K562 (cell line): ENCODE measurements at regions not wholly inside any gene's neighbourhood (a gene's known extent, or its start where the extent isn't known, plus 50 kb on each side); places are given as distances from the start of the nearest gene placed in this dataset.

Experiments
- ATAC-seq: fragments of 200-7000 bp; cut with Tn5 transposase; 3 replicates; pipeline ENCODE4 v1.9.1; 2020; ENCODE audit warnings: moderate library complexity
- BruUV-seq: library from RNA; stranded (reverse); fragments of 400-500 nt; replicated peaks from 2 replicates; lab custom pipeline; 2021; lab: Mats Ljungman, UMichigan
- CTCF ChIA-PET: fragments of 300-600 bp; formaldehyde crosslinking; extraction: SDS; loops from one replicate; lab custom pipeline; 2021; ENCODE audit warnings: low intra/inter-chr PET ratio; lab: Yijun Ruan, JAX
- POLR2A ChIA-PET: fragments of 300-600, 350-650 bp; sonication (Branson Sonifier 250); formaldehyde crosslinking; extraction: SDS; loops from one replicate; lab custom pipeline; 2021; ENCODE audit warnings: antibody characterized with exemption, inconsistent platforms; lab: Yijun Ruan, JAX
- DNase-seq, 4 experiments: peaks; one replicate each; pipeline versions ENCODE4 v3.0.0 to v3.0.0-alpha.2; 2011 to 2018; ENCODE audit warnings: low spot score in 3 of 4, mixed read lengths in 3 of 4; ENCODE audit errors: extremely low read depth in 1 of 4
- FAIRE-seq: peaks from 2 replicates; lab custom pipeline; 2011; peaks lifted over from hg19 to GRCh38; lab: Jason Lieb, UNC
- H2AFZ ChIP-seq: 2 replicates; pipeline ENCODE4 v1.6.0; 2011; ENCODE audit warnings: low read depth, low read length, control low read depth, inconsistent platforms
- H3K27ac ChIP-seq: fragments of 200-600 bp; 3 replicates; pipeline ENCODE4 v1.8.0; 2011; ENCODE audit warnings: low read depth, mild to moderate bottlenecking, control low read depth, inconsistent platforms, low read length, moderate library complexity, mixed read lengths; ENCODE audit errors: extremely low read depth
- H3K27me3 ChIP-seq, 2 experiments: fragments of 300-600 bp in 1 of 2; 2 replicates in 1 of 2; 3 replicates in 1 of 2; pipeline versions ENCODE4 v1.6.0 to v1.8.0; 2011; ENCODE audit warnings: inconsistent platforms in 2 of 2, low read length in 2 of 2, mild to moderate bottlenecking in 1 of 2, mixed read lengths in 1 of 2, moderate library complexity in 1 of 2; ENCODE audit not compliant: control insufficient read depth in 2 of 2, insufficient read depth in 2 of 2
- H3K36me3 ChIP-seq: fragments of 300-600 bp; 3 replicates; pipeline ENCODE4 v1.8.0; 2011; ENCODE audit warnings: mild to moderate bottlenecking, low read length, inconsistent platforms; ENCODE audit not compliant: control insufficient read depth, insufficient read depth
- H3K4me1 ChIP-seq, 2 experiments: fragments of 200-600 bp in 1 of 2; replicated peaks in 1 of 2; 2 replicates in 1 of 2; 3 replicates in 1 of 2; pipeline versions ENCODE4 v1.5.1 to v1.8.0; 2011; ENCODE audit warnings: inconsistent platforms in 2 of 2, low read length in 2 of 2, mild to moderate bottlenecking in 1 of 2, mixed read lengths in 1 of 2, moderate library complexity in 1 of 2; ENCODE audit not compliant: control insufficient read depth in 2 of 2, insufficient read depth in 2 of 2
- H3K4me2 ChIP-seq: 2 replicates; pipeline ENCODE4 v1.6.1; 2011; ENCODE audit warnings: low read length, control low read depth, inconsistent platforms, mixed read lengths; ENCODE audit not compliant: insufficient read depth
- H3K4me3 ChIP-seq: fragments of 200-600 bp; sonication (generic), shearing (Covaris generic); 2 replicates; pipeline ENCODE4 v1.5.1; 2016; ENCODE audit warnings: control low read depth, inconsistent platforms
- H3K79me2 ChIP-seq: fragments of 200-600 bp; 3 replicates; pipeline ENCODE4 v1.8.0; 2011; ENCODE audit warnings: low read length, inconsistent platforms; ENCODE audit not compliant: control insufficient read depth, insufficient read depth
- H3K9ac ChIP-seq, 2 experiments: 2 replicates each; pipeline versions ENCODE4 v1.6.0 to v1.6.1; 2011; ENCODE audit warnings: low read depth in 2 of 2, low read length in 2 of 2, control low read depth in 1 of 2, inconsistent platforms in 1 of 2, mild to moderate bottlenecking in 1 of 2, mixed read lengths in 1 of 2; ENCODE audit not compliant: insufficient read depth in 1 of 2
- H3K9me1 ChIP-seq: one replicate; pipeline ENCODE4 v1.6.0; 2011; ENCODE audit warnings: inconsistent platforms, mild to moderate bottlenecking, low read length, moderate library complexity; ENCODE audit not compliant: control insufficient read depth, insufficient read depth
- H3K9me3 ChIP-seq: replicated peaks from 2 replicates; pipeline ENCODE4 v1.5.1; 2011; ENCODE audit warnings: low read depth, low read length, inconsistent platforms; ENCODE audit not compliant: control insufficient read depth, insufficient read depth
- H4K20me1 ChIP-seq: replicated peaks from 2 replicates; pipeline ENCODE4 v1.6.1; 2011; ENCODE audit warnings: low read length, inconsistent platforms, mixed read lengths; ENCODE audit not compliant: control insufficient read depth, insufficient read depth
- BRD9 ChIP-seq: fragments of 450-650 bp; IDR thresholded peaks from 2 replicates; pipeline ENCODE4 v1.6.1; 2018; ENCODE audit warnings: low read depth; ENCODE audit not compliant: partially characterized antibody
- CBFA2T2 ChIP-seq: fragments of 450-650 bp; conservative IDR thresholded peaks from 2 replicates; pipeline ENCODE4 v1.6.1; 2017; ENCODE audit warnings: mild to moderate bottlenecking
- E2F8 ChIP-seq: fragments of 450-650 bp; IDR thresholded peaks from 2 replicates; pipeline ENCODE4 v1.7.1; 2018; ENCODE audit warnings: mild to moderate bottlenecking, low read depth; ENCODE audit not compliant: partially characterized antibody
- HDAC3 ChIP-seq: fragments of 450-650 bp; IDR thresholded peaks from 2 replicates; pipeline ENCODE4 v1.6.1; 2018; ENCODE audit warnings: borderline replicate concordance, mild to moderate bottlenecking, moderate library complexity; ENCODE audit not compliant: partially characterized antibody
- IFI16 ChIP-seq: fragments of 250-450 bp; sonication (Bioruptor Pico); IDR thresholded peaks from 2 replicates; pipeline ENCODE4 v2.1.2; 2022; ENCODE audit warnings: mild to moderate bottlenecking, inconsistent platforms
- MCM5 ChIP-seq: fragments of 450-650 bp; IDR thresholded peaks from 2 replicates; pipeline ENCODE4 v1.6.1; 2016; ENCODE audit warnings: low read depth
- NFATC3 ChIP-seq: fragments of 450-650 bp; IDR thresholded peaks from 2 replicates; pipeline ENCODE4 v1.6.1; 2017; ENCODE audit warnings: mild to moderate bottlenecking
- SLC30A9 ChIP-seq: fragments of 250-450 bp; sonication (Bioruptor Pico); IDR thresholded peaks from 2 replicates; pipeline ENCODE4 v1.8.0; 2022; ENCODE audit warnings: mild to moderate bottlenecking, moderate library complexity
- TEAD4 ChIP-seq, 2 experiments: sonication (generic) in 1 of 2; formaldehyde crosslinking in 1 of 2; IDR thresholded peaks; 2 replicates each; pipeline versions ENCODE4 v1.6.1 to v1.8.0; 2012 to 2022; ENCODE audit warnings: borderline replicate concordance in 1 of 2, inconsistent platforms in 1 of 2, low read length in 1 of 2, mild to moderate bottlenecking in 1 of 2, missing genetic modification reagents in 1 of 2
- U2AF2 ChIP-seq: fragments of 200-400 bp; formaldehyde crosslinking; optimal IDR thresholded peaks from 2 replicates; pipeline ENCODE3; 2017; ENCODE audit warnings: low read depth, mild to moderate bottlenecking, low read length
- ZNF174 ChIP-seq: fragments of 250-450 bp; sonication (Bioruptor Pico); IDR thresholded peaks from 2 replicates; pipeline ENCODE4 v1.4.0; 2020; ENCODE audit warnings: mild to moderate bottlenecking
- ZNF408 ChIP-seq: fragments of 250-450 bp; sonication (Bioruptor Pico); IDR thresholded peaks from 2 replicates; pipeline ENCODE4 v1.4.0; 2020; ENCODE audit warnings: low read depth, mild to moderate bottlenecking, moderate library complexity
- WGBS: fragments of 100-300 bp; shearing (Covaris generic); methylation state at CpG from one replicate; pipeline ENCODE4 v1.1.6; 2016; ENCODE audit warnings: low coverage, mixed read lengths; ENCODE audit not compliant: insufficient coverage; ENCODE audit errors: missing lambda C conversion rate; 5-methylcytosine and 5-hydroxymethylcytosine counted together
- in situ Hi-C: fragments of 300-500 bp; cut with MboI; formaldehyde crosslinking; loops from 4 replicates; pipeline ENCODE4 v1.15.0; 2018; ENCODE audit warnings: inconsistent platforms, mixed read lengths
- intact Hi-C: fragments of 100-400 bp; cut with micrococcal nuclease; formaldehyde crosslinking; loops from 2 replicates; pipeline ENCODE4 v1.14.2; 2022
- TF ChIP-seq, protein P1 (sequence below), 2 experiments: fragments of 450-650 bp; IDR thresholded peaks; 2 replicates each; pipeline ENCODE4 v1.6.1; 2016

GRCh38 chr3:34869696-34870095 lies 769.6 kb upstream of the ARPP21 start (continued):
- TF ChIP-seq IFI16 (CRISPR knock-in tag): no peak

GRCh38 chr3:34872406-34872805 lies 766.9 kb upstream of the ARPP21 start:
- intact Hi-C loops: no loop called here
- no peak for FAIRE-seq
- CTCF ChIA-PET: no interaction called here

More at GRCh38 chr3:34872406-34872805, 766.9 kb upstream of the ARPP21 start:
- H3K9ac ChIP-seq: no peak overlapping the region
- no peaks in the 10 kb centered on the region for H3K36me3 ChIP-seq
- H4K20me1 ChIP-seq: no peaks in the 10 kb centered on the region
- no peaks in the 10 kb centered on the region for H3K9me1 ChIP-seq
- H3K4me3 ChIP-seq: no peak overlapping the region
- H3K4me1 ChIP-seq: no peaks in the 10 kb centered on the region
- no peak overlapping the region for H3K4me2 ChIP-seq
- in situ Hi-C loops: no loop called here
- H2AFZ ChIP-seq: no peak overlapping the region
- WGBS: 0% methylated on average over 7 of the region's 7 CpGs
- H3K27ac ChIP-seq: no peak overlapping the region
- TF ChIP-seq, protein P1, sequence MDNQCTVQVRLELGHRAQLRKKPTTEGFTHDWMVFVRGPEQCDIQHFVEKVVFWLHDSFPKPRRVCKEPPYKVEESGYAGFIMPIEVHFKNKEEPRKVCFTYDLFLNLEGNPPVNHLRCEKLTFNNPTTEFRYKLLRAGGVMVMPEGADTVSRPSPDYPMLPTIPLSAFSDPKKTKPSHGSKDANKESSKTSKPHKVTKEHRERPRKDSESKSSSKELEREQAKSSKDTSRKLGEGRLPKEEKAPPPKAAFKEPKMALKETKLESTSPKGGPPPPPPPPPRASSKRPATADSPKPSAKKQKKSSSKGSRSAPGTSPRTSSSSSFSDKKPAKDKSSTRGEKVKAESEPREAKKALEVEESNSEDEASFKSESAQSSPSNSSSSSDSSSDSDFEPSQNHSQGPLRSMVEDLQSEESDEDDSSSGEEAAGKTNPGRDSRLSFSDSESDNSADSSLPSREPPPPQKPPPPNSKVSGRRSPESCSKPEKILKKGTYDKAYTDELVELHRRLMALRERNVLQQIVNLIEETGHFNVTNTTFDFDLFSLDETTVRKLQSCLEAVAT (IDR thresholded peaks at IDR 0.05): no peak
- TF ChIP-seq E2F8 (no peak), MCM5 (no peak), HDAC3 (no peak), BRD9 (no peak), U2AF2 (no peak), SLC30A9 (CRISPR knock-in tag) (no peak), ZNF408 (CRISPR knock-in tag) (no peak), ZNF174 (CRISPR knock-in tag) (no peak), TEAD4 (IDR thresholded peaks at IDR 0.05; ENCODE audit: low read length) (no peak), TEAD4 (CRISPR knock-in tag; IDR thresholded peaks at IDR 0.05; ENCODE audit: borderline replicate concordance) (no peak), CBFA2T2 (no peak), NFATC3 (no peak)
- peaks cover 4% of the 10 kb centered on the region for H3K9me3 ChIP-seq
- no peaks in the 10 kb centered on the region for H3K79me2 ChIP-seq
- no peak for ATAC-seq
- no peak for DNase-seq
- H3K27me3 ChIP-seq: no peaks in the 10 kb centered on the region
- POLR2A ChIA-PET: no interaction called here
- BruUV-seq: no TSS peak
